ENCODE measurements at regions not wholly inside any gene's neighbourhood (a gene's known extent, or its start where the extent isn't known, plus 50 kb on each side); places are given as distances from the start of the nearest gene placed in this dataset.

- ChIA-PET CTCF (no interaction called here), POLR2A (no interaction called here)
- no peaks in the 10 kb centered on the region for H3K4me1 Mint-ChIP-seq
- Histone ChIP-seq H3K4me2 (replicated peaks; ENCODE audit: low read depth, low read length, poor library complexity, severe bottlenecking) (no peak overlapping the region), H3K79me2 (ENCODE audit: control insufficient read depth, insufficient read depth, low read length) (no peaks in the 10 kb centered on the region), H3K4me3 (ENCODE audit: control extremely low read depth in 1 of 5, extremely low read depth in 1 of 5, insufficient read depth in 1 of 5, low read depth in 2 of 5, low read length in 4 of 5) (no peak overlapping the region), H3K9ac (ENCODE audit: low read length) (no peak overlapping the region), H3K36me3 (replicated peaks in 1 of 2; ENCODE audit: control extremely low read depth in 1 of 2, control insufficient read depth in 1 of 2, extremely low read depth in 1 of 2, insufficient read depth in 2 of 2, low read length in 1 of 2) (no peaks in the 10 kb centered on the region), H3K4me1 (ENCODE audit: control insufficient read depth in 2 of 2, insufficient read depth in 2 of 2, low read length in 2 of 2) (no peaks in the 10 kb centered on the region), H2AFZ (ENCODE audit: insufficient read depth, low read depth, low read length, poor library complexity, severe bottlenecking) (no peak overlapping the region), H4K20me1 (ENCODE audit: control insufficient read depth, insufficient read depth, low read length, poor library complexity, severe bottlenecking) (no peaks in the 10 kb centered on the region), H3K27me3 (replicated peaks in 1 of 4; ENCODE audit: control extremely low read depth in 1 of 4, control insufficient read depth in 3 of 4, insufficient read depth in 4 of 4, low read length in 3 of 4) (no peaks in the 10 kb centered on the region), H3K9me3 (ENCODE audit: control extremely low read depth in 1 of 3, control insufficient read depth in 2 of 3, insufficient read depth in 1 of 3, low read length in 2 of 3) (peaks cover 0 to 9% (median 0%) of the 10 kb centered on the region in 3 donors), H3K27ac (ENCODE audit: low read length in 2 of 2) (no peak overlapping the region)
- intact Hi-C loops (cut with micrococcal nuclease), result no loop called here
- no peak for TF ChIP-seq EZH2 (IDR thresholded peaks at IDR 0.05; ENCODE audit: borderline replicate concordance, insufficient read depth, low read depth, low read length, poor library complexity, severe bottlenecking)
- TF ChIP-seq CTCF (IDR thresholded peaks at IDR 0.05), result no peak
- no peak overlapping the region for H3K4me3 Mint-ChIP-seq
- H3K27me3 Mint-ChIP-seq, result no peaks in the 10 kb centered on the region
- ATAC-seq (ENCODE audit: low read depth) (no peak), DNase-seq (no peak)
- H3K27ac Mint-ChIP-seq, result no peak overlapping the region
- no peaks in the 10 kb centered on the region for H3K9me3 Mint-ChIP-seq (ENCODE audit: insufficient read depth)
Observed at GRCh38 chr10:108562105-108562504, 1361.2 kb downstream of the XPNPEP1 start.

- H3K4me1 Mint-ChIP-seq, result no peaks in the 10 kb centered on the region
- H3K27ac Mint-ChIP-seq, result no peak overlapping the region
- no CpG with 5 or more reads among the region's 1 CpG for WGBS (ENCODE audit: insufficient coverage)
- Histone ChIP-seq H3K9ac (ENCODE audit: low read length) (no peak overlapping the region), H4K20me1 (ENCODE audit: control insufficient read depth, insufficient read depth, low read length, poor library complexity, severe bottlenecking) (no peaks in the 10 kb centered on the region), H3K4me1 (ENCODE audit: control insufficient read depth in 2 of 2, insufficient read depth in 2 of 2, low read length in 2 of 2) (no peaks in the 10 kb centered on the region), H3K36me3 (replicated peaks in 1 of 2; ENCODE audit: control extremely low read depth in 1 of 2, control insufficient read depth in 1 of 2, extremely low read depth in 1 of 2, insufficient read depth in 2 of 2, low read length in 1 of 2) (no peaks in the 10 kb centered on the region), H2AFZ (ENCODE audit: insufficient read depth, low read depth, low read length, poor library complexity, severe bottlenecking) (no peak overlapping the region), H3K27ac (ENCODE audit: low read length in 2 of 2) (no peak overlapping the region), H3K4me2 (replicated peaks; ENCODE audit: low read depth, low read length, poor library complexity, severe bottlenecking) (no peak overlapping the region), H3K4me3 (ENCODE audit: control extremely low read depth in 1 of 5, extremely low read depth in 1 of 5, insufficient read depth in 1 of 5, low read depth in 2 of 5, low read length in 4 of 5) (no peak overlapping the region), H3K27me3 (replicated peaks in 1 of 4; ENCODE audit: control extremely low read depth in 1 of 4, control insufficient read depth in 3 of 4, insufficient read depth in 4 of 4, low read length in 3 of 4) (no peaks in the 10 kb centered on the region), H3K9me3 (ENCODE audit: control extremely low read depth in 1 of 3, control insufficient read depth in 2 of 3, insufficient read depth in 1 of 3, low read length in 2 of 3) (peaks cover 0 to 5% (median 0%) of the 10 kb centered on the region in 3 donors), H3K79me2 (ENCODE audit: control insufficient read depth, insufficient read depth, low read length) (no peaks in the 10 kb centered on the region)
- intact Hi-C loops (cut with micrococcal nuclease), result no loop called here
- no peaks in the 10 kb centered on the region for H3K27me3 Mint-ChIP-seq
- CTCF ChIA-PET, result no interaction called here
- no peaks in the 10 kb centered on the region for H3K9me3 Mint-ChIP-seq (ENCODE audit: insufficient read depth)
- POLR2A ChIA-PET, result no interaction called here
- DNase-seq, result no peak
- ATAC-seq (ENCODE audit: low read depth), result no peak
- no peak overlapping the region for H3K4me3 Mint-ChIP-seq
- TF ChIP-seq EZH2 (IDR thresholded peaks at IDR 0.05; ENCODE audit: borderline replicate concordance, insufficient read depth, low read depth, low read length, poor library complexity, severe bottlenecking) (no peak), CTCF (IDR thresholded peaks at IDR 0.05) (no peak)
Observed at GRCh38 chr10:108561649-108562048, 1361.7 kb downstream of the XPNPEP1 start.

All from B cell (primary cell).